WTC11 (cell line): ENCODE measurements at regions not wholly inside any gene's neighbourhood (a gene's known extent, or its start where the extent isn't known, plus 50 kb on each side); places are given as distances from the start of the nearest gene placed in this dataset.

Source experiments
- ATAC-seq: fragments of 200-7000 bp; cut with Tn5 transposase; 2 replicates; pipeline ENCODE4 v1.10.0; 2021; ENCODE audit warnings: mild to moderate bottlenecking, moderate library complexity
- CTCF ChIA-PET: fragments of 300-600 bp; sonication (Branson Sonifier 250); formaldehyde crosslinking; loops from one replicate; lab custom pipeline; 2021; ENCODE audit warnings: antibody characterized with exemption; lab: Charles Lee
- POLR2A ChIA-PET: fragments of 350-600 bp; sonication (Branson Sonifier 250); formaldehyde crosslinking; loops from one replicate; lab custom pipeline; 2021; ENCODE audit warnings: antibody characterized with exemption; lab: Charles Lee
- DNase-seq: peaks from one replicate; pipeline ENCODE4 v3.0.0; 2021; ENCODE audit warnings: low spot score
- H3K27ac Mint-ChIP-seq: 2 replicates; pipeline ENCODE4 v1.8.0; 2021; ENCODE audit warnings: mixed read lengths
- H3K27me3 Mint-ChIP-seq: 2 replicates; pipeline ENCODE4 v1.8.0; 2021; ENCODE audit warnings: low read depth, mild to moderate bottlenecking, moderate library complexity, mixed read lengths
- H3K36me3 Mint-ChIP-seq: 2 replicates; pipeline ENCODE4 v1.8.0; 2021; ENCODE audit warnings: mixed read lengths
- H3K4me1 Mint-ChIP-seq: 2 replicates; pipeline ENCODE4 v1.8.0; 2022; ENCODE audit warnings: mixed read lengths
- H3K4me3 Mint-ChIP-seq: 2 replicates; pipeline ENCODE4 v1.8.0; 2021; ENCODE audit warnings: mild to moderate bottlenecking, moderate library complexity, mixed read lengths
- H3K9me3 Mint-ChIP-seq: 2 replicates; pipeline ENCODE4 v1.8.0; 2021; ENCODE audit warnings: mixed read lengths
- ATF1 ChIP-seq: sonication (generic); formaldehyde crosslinking; IDR thresholded peaks from 2 replicates; pipeline ENCODE4 v1.8.1; 2023; ENCODE audit warnings: mild to moderate bottlenecking, moderate library complexity, missing genetic modification reagents
- CDX4 ChIP-seq: fragments of 250-450 bp; sonication (Bioruptor Pico); IDR thresholded peaks from 2 replicates; pipeline ENCODE4 v1.9.0; 2021; ENCODE audit warnings: moderate library complexity, mild to moderate bottlenecking, inconsistent platforms, borderline replicate concordance
- CTCF ChIP-seq: fragments of 200-600 bp; IDR thresholded peaks from 2 replicates; pipeline ENCODE4 v1.8.0; 2022; ENCODE audit warnings: antibody characterized with exemption
- E2F5 ChIP-seq: sonication (generic); formaldehyde crosslinking; IDR thresholded peaks from 2 replicates; pipeline ENCODE4 v1.8.1; 2022; ENCODE audit warnings: mild to moderate bottlenecking, moderate library complexity, missing genetic modification reagents
- ESRRA ChIP-seq: sonication (generic); formaldehyde crosslinking; IDR thresholded peaks from 2 replicates; pipeline ENCODE4 v1.8.1; 2022; ENCODE audit warnings: mild to moderate bottlenecking, missing genetic modification reagents, borderline replicate concordance
- FOXK1 ChIP-seq: sonication (generic); formaldehyde crosslinking; IDR thresholded peaks from 2 replicates; pipeline ENCODE4 v1.8.0; 2022; ENCODE audit warnings: mild to moderate bottlenecking, moderate library complexity, missing genetic modification reagents
- HMGA2 ChIP-seq: fragments of 250-450 bp; sonication (Bioruptor Pico); IDR thresholded peaks from 2 replicates; pipeline ENCODE4 v1.4.0; 2021; ENCODE audit warnings: mild to moderate bottlenecking, moderate library complexity
- IRF2 ChIP-seq: sonication (generic); formaldehyde crosslinking; IDR thresholded peaks from 2 replicates; pipeline ENCODE4 v1.8.0; 2022; ENCODE audit warnings: low read depth, missing genetic modification reagents, borderline replicate concordance
- OVOL2 ChIP-seq: fragments of 250-450 bp; sonication (Bioruptor Pico); IDR thresholded peaks from 2 replicates; pipeline ENCODE4 v1.9.0; 2021; ENCODE audit warnings: mild to moderate bottlenecking, borderline replicate concordance
- TEAD4 ChIP-seq: sonication (generic); formaldehyde crosslinking; IDR thresholded peaks from 2 replicates; pipeline ENCODE4 v1.8.0; 2022; ENCODE audit warnings: mild to moderate bottlenecking, missing genetic modification reagents
- USF1 ChIP-seq: sonication (generic); formaldehyde crosslinking; IDR thresholded peaks from 2 replicates; pipeline ENCODE4 v1.8.0; 2022; ENCODE audit warnings: mild to moderate bottlenecking, missing genetic modification reagents
- ZNF671 ChIP-seq: fragments of 250-450 bp; sonication (Bioruptor Pico); IDR thresholded peaks from 2 replicates; pipeline ENCODE4 v1.8.0; 2021; ENCODE audit warnings: mild to moderate bottlenecking
- TF ChIP-seq, protein P1 (sequence below): sonication (generic); formaldehyde crosslinking; IDR thresholded peaks from 2 replicates; pipeline ENCODE4 v1.8.0; 2023; ENCODE audit warnings: mild to moderate bottlenecking, missing genetic modification reagents
- TF ChIP-seq, protein P2 (sequence below): fragments of 250-450 bp; sonication (Bioruptor Pico); conservative IDR thresholded peaks from 2 replicates; pipeline ENCODE4 v1.9.0; 2021; ENCODE audit warnings: mild to moderate bottlenecking
- TF ChIP-seq, protein P3 (sequence below): fragments of 250-450 bp; sonication (Bioruptor Pico); IDR thresholded peaks from 2 replicates; pipeline ENCODE4 v1.9.0; 2021; ENCODE audit warnings: mild to moderate bottlenecking
- TF ChIP-seq, protein P4 (sequence below): sonication (generic); formaldehyde crosslinking; IDR thresholded peaks from 2 replicates; pipeline ENCODE4 v1.8.1; 2022; ENCODE audit warnings: low read depth, missing genetic modification reagents, borderline replicate concordance
- TF ChIP-seq, protein P5 (sequence below): sonication (generic); formaldehyde crosslinking; IDR thresholded peaks from 2 replicates; pipeline ENCODE4 v1.8.1; 2023; ENCODE audit warnings: mild to moderate bottlenecking, missing genetic modification reagents

DNA sequence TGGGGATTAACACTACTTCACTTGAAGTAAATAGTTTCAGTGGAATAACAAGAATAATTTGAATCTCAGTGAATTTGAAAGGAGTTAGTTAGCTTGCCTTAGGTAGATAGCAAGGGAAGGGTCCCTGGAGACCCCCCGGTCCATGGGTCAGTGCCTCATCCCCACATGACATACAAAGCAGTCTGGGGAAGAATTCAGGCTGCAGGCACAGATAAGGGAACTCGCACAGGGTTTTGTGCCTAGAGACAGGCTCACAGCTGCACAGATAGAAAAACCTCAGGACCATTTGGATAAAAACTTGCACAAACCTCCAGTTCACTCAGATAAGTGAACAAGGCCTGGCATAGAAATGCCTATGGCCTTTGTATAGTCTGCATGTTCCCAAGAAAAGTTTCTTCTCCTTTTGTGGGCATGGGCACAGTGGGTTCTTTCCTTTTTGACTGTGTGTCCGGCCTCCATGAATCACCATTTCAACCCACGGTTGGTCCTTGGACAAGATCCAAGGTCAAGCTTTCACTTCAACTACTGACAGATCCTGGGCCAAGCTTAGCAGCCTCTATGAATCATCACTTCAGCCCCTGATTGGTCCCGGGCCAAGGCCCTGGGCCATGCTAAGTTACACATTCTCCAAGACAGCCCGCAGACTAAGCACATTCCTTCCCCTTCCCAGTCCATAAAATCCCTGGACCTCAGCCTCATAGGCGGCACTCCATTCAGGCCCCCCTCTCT, 108.3 kb upstream of the KLHL4 start (continued):
- TF ChIP-seq CTCF, result no peak

DNA sequence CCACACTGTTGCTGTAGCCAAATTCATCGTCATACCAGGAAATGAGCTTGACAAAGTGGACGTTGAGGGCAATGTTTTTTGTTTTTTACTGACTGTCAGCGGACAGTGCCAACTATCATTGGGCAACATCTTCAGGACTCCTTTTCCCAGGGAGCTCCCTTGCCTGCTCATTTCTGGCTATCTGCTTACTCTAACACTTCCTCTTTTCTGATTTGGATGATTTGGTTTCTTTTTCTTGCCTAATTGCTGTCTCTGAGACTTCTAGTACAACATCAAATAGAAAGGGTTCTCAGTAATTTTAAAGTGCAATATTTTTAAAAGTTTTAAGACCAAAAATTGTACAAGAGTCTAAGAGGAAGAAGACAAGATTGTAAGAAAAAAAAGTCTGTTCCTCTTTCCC, 92.0 kb upstream of the KLHL4 start:
- CTCF ChIA-PET, result no interaction called here
- H3K27me3 Mint-ChIP-seq, result no peaks in the 10 kb centered on the region
- no peak for DNase-seq
- no peak overlapping the region for H3K4me3 Mint-ChIP-seq
- H3K36me3 Mint-ChIP-seq, result no peaks in the 10 kb centered on the region
- ATAC-seq, result no peak
- H3K4me1 Mint-ChIP-seq, result 0 out of 2 replicates have a peak, but pooled peaks cover 5% of the 10 kb centered on the region
- POLR2A ChIA-PET, result no interaction called here
- H3K27ac Mint-ChIP-seq, result no peak overlapping the region
- no peaks in the 10 kb centered on the region for H3K9me3 Mint-ChIP-seq
- TF ChIP-seq HMGA2 (no peak), ATF1 (CRISPR knock-in tag) (no peak), CDX4 (CRISPR knock-in tag) (no peak), ZNF671 (CRISPR knock-in tag) (no peak), IRF2 (CRISPR knock-in tag) (no peak), USF1 (no peak), ESRRA (CRISPR knock-in tag) (no peak), FOXK1 (CRISPR knock-in tag) (no peak), E2F5 (CRISPR knock-in tag) (no peak), TEAD4 (CRISPR knock-in tag) (no peak), OVOL2 (CRISPR knock-in tag) (no peak)
- TF ChIP-seq, protein P1, sequence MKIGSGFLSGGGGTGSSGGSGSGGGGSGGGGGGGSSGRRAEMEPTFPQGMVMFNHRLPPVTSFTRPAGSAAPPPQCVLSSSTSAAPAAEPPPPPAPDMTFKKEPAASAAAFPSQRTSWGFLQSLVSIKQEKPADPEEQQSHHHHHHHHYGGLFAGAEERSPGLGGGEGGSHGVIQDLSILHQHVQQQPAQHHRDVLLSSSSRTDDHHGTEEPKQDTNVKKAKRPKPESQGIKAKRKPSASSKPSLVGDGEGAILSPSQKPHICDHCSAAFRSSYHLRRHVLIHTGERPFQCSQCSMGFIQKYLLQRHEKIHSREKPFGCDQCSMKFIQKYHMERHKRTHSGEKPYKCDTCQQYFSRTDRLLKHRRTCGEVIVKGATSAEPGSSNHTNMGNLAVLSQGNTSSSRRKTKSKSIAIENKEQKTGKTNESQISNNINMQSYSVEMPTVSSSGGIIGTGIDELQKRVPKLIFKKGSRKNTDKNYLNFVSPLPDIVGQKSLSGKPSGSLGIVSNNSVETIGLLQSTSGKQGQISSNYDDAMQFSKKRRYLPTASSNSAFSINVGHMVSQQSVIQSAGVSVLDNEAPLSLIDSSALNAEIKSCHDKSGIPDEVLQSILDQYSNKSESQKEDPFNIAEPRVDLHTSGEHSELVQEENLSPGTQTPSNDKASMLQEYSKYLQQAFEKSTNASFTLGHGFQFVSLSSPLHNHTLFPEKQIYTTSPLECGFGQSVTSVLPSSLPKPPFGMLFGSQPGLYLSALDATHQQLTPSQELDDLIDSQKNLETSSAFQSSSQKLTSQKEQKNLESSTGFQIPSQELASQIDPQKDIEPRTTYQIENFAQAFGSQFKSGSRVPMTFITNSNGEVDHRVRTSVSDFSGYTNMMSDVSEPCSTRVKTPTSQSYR, result no peak
- TF ChIP-seq, protein P2, sequence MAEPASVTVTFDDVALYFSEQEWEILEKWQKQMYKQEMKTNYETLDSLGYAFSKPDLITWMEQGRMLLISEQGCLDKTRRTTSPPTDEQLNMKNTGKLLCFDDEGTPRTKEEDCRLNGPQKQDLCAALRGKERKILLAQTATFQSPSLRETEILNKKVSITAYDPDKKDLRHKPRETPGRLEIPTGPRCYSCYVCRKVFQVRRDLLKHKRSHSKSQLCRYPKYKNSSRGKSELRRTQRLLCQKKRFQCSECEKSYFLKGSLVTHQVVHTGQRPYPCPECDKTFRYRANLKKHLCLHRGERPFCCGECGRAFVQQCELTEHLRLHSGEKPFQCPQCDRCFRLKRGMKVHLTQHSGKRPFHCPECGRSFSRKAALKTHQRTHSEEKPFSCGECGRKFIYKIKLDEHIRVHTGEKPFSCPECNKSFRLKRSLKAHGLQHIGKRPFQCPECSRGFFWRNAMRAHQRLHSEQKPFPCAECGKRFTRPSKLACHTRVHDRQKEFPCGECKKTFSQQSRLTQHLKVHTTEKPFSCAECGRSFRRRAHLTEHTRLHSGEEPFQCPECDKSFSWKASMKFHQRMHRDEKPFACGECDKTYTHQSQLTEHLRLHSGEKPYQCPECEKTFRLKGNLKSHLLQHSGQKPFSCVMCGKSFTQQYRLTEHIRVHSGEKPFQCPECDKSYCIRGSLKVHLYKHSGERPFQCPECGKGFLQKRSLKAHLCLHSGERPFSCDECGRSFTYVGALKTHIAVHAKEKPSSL (CRISPR knock-in tag), result no peak
- TF ChIP-seq, protein P3, sequence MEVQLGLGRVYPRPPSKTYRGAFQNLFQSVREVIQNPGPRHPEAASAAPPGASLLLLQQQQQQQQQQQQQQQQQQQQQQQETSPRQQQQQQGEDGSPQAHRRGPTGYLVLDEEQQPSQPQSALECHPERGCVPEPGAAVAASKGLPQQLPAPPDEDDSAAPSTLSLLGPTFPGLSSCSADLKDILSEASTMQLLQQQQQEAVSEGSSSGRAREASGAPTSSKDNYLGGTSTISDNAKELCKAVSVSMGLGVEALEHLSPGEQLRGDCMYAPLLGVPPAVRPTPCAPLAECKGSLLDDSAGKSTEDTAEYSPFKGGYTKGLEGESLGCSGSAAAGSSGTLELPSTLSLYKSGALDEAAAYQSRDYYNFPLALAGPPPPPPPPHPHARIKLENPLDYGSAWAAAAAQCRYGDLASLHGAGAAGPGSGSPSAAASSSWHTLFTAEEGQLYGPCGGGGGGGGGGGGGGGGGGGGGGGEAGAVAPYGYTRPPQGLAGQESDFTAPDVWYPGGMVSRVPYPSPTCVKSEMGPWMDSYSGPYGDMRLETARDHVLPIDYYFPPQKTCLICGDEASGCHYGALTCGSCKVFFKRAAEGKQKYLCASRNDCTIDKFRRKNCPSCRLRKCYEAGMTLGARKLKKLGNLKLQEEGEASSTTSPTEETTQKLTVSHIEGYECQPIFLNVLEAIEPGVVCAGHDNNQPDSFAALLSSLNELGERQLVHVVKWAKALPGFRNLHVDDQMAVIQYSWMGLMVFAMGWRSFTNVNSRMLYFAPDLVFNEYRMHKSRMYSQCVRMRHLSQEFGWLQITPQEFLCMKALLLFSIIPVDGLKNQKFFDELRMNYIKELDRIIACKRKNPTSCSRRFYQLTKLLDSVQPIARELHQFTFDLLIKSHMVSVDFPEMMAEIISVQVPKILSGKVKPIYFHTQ (CRISPR knock-in tag), result no peak
- TF ChIP-seq, protein P4, sequence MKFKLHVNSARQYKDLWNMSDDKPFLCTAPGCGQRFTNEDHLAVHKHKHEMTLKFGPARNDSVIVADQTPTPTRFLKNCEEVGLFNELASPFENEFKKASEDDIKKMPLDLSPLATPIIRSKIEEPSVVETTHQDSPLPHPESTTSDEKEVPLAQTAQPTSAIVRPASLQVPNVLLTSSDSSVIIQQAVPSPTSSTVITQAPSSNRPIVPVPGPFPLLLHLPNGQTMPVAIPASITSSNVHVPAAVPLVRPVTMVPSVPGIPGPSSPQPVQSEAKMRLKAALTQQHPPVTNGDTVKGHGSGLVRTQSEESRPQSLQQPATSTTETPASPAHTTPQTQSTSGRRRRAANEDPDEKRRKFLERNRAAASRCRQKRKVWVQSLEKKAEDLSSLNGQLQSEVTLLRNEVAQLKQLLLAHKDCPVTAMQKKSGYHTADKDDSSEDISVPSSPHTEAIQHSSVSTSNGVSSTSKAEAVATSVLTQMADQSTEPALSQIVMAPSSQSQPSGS (CRISPR knock-in tag), result no peak
- TF ChIP-seq, protein P5, sequence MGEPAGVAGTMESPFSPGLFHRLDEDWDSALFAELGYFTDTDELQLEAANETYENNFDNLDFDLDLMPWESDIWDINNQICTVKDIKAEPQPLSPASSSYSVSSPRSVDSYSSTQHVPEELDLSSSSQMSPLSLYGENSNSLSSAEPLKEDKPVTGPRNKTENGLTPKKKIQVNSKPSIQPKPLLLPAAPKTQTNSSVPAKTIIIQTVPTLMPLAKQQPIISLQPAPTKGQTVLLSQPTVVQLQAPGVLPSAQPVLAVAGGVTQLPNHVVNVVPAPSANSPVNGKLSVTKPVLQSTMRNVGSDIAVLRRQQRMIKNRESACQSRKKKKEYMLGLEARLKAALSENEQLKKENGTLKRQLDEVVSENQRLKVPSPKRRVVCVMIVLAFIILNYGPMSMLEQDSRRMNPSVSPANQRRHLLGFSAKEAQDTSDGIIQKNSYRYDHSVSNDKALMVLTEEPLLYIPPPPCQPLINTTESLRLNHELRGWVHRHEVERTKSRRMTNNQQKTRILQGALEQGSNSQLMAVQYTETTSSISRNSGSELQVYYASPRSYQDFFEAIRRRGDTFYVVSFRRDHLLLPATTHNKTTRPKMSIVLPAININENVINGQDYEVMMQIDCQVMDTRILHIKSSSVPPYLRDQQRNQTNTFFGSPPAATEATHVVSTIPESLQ, result no peak
